ENCODE measurements at regions not wholly inside any gene's neighbourhood (a gene's known extent, or its start where the extent isn't known, plus 50 kb on each side); places are given as distances from the start of the nearest gene placed in this dataset.

GRCh38 chr1:80837066-80837465, 963.7 kb upstream of the ADGRL2 start:
- DNase-seq (ENCODE audit: low read depth, low spot score) = no peak

GRCh38 chr1:80836505-80836904, 964.2 kb upstream of the ADGRL2 start:
- no peak for DNase-seq (ENCODE audit: low read depth, low spot score)

GRCh38 chr1:80827666-80828065, 973.1 kb upstream of the ADGRL2 start:
- no peak for DNase-seq (ENCODE audit: low read depth, low spot score)

GRCh38 chr1:80825067-80825466, 975.7 kb upstream of the ADGRL2 start:
- DNase-seq (ENCODE audit: low read depth, low spot score) = no peak

- DNase-seq (ENCODE audit: low read depth, low spot score) = no peak
Measured at GRCh38 chr1:80818211-80818610, 982.5 kb upstream of the ADGRL2 start.

- DNase-seq (ENCODE audit: low read depth, low spot score) = no peak
Measured at GRCh38 chr1:80807981-80808380, 992.8 kb upstream of the ADGRL2 start.

GRCh38 chr1:80806431-80806830, 994.3 kb upstream of the ADGRL2 start:
- no peak for DNase-seq (ENCODE audit: low read depth, low spot score)

GRCh38 chr1:80801695-80802094, 999.0 kb upstream of the ADGRL2 start:
- DNase-seq (ENCODE audit: low read depth, low spot score) = no peak

GRCh38 chr1:80799457-80799856, 1001.3 kb upstream of the ADGRL2 start:
- peak; percentile 35 for DNase-seq (ENCODE audit: low read depth, low spot score)

GRCh38 chr1:80779275-80779674, 1021.5 kb upstream of the ADGRL2 start:
- no peak for DNase-seq (ENCODE audit: low read depth, low spot score)

- no peak for DNase-seq (ENCODE audit: low read depth, low spot score)
Measured at GRCh38 chr1:80778094-80778840, 1022.5 kb upstream of the ADGRL2 start.

GRCh38 chr1:80776266-80776665, 1024.5 kb upstream of the ADGRL2 start:
- DNase-seq (ENCODE audit: low read depth, low spot score) = no peak

- no peak for DNase-seq (ENCODE audit: low read depth, low spot score)
Measured at GRCh38 chr1:80769208-80769750, 1031.5 kb upstream of the ADGRL2 start.

- no peak for DNase-seq (ENCODE audit: low read depth, low spot score)
Measured at GRCh38 chr1:80767711-80768110, 1033.0 kb upstream of the ADGRL2 start.

GRCh38 chr1:80759354-80759753, 1041.4 kb upstream of the ADGRL2 start:
- no peak for DNase-seq (ENCODE audit: low read depth, low spot score)

GRCh38 chr1:80755944-80756343, 1044.8 kb upstream of the ADGRL2 start:
- no peak for DNase-seq (ENCODE audit: low read depth, low spot score)

- DNase-seq (ENCODE audit: low read depth, low spot score) = no peak
Measured at GRCh38 chr1:80751204-80751603, 1049.5 kb upstream of the ADGRL2 start.

- DNase-seq (ENCODE audit: low read depth, low spot score) = no peak
Measured at GRCh38 chr1:80731241-80731894, 1069.4 kb upstream of the ADGRL2 start.

GRCh38 chr1:80722611-80723010, 1078.1 kb upstream of the ADGRL2 start:
- DNase-seq (ENCODE audit: low read depth, low spot score) = no peak

- no peak for DNase-seq (ENCODE audit: low read depth, low spot score)
Measured at GRCh38 chr1:80706526-80706925, 1094.2 kb upstream of the ADGRL2 start.

- no peak for DNase-seq (ENCODE audit: low read depth, low spot score)
Measured at GRCh38 chr1:80678438-80678837, 1122.3 kb upstream of the ADGRL2 start.

GRCh38 chr1:80675454-80675853, 1125.3 kb upstream of the ADGRL2 start:
- no peak for DNase-seq (ENCODE audit: low read depth, low spot score)

GRCh38 chr1:80673935-80674597, 1126.7 kb upstream of the ADGRL2 start:
- DNase-seq (ENCODE audit: low read depth, low spot score) = no peak
